ENCODE measurements at regions not wholly inside any gene's neighbourhood (a gene's known extent, or its start where the extent isn't known, plus 50 kb on each side); places are given as distances from the start of the nearest gene placed in this dataset.
"Not testable (repeated sequence)": the region's sequence is repeated elsewhere in the genome, so short reads cannot be mapped to it uniquely, and the experiment has no call there.

GRCh38 chr11:82184966-82185365, 548.7 kb downstream of the FAM181B start:
- Histone ChIP-seq H3K9me3 (ENCODE audit: control insufficient read depth in 1 of 2, insufficient read depth in 1 of 2, low read length in 2 of 2) (peaks cover 0 to 12% of the 10 kb centered on the region in 2 experiments), H3K4me3 (ENCODE audit: low read length) (no peak overlapping the region), H3K36me3 (ENCODE audit: insufficient read depth, low read length) (no peaks in the 10 kb centered on the region), H3K4me1 (ENCODE audit: insufficient read depth, low read length) (no peaks in the 10 kb centered on the region), H3K27ac (ENCODE audit: low read depth in 1 of 2, low read length in 2 of 2) (no peak overlapping the region), H3K27me3 (ENCODE audit: control insufficient read depth in 1 of 2, insufficient read depth in 2 of 2, low read length in 2 of 2) (no peaks in the 10 kb centered on the region)
- H3K27ac Mint-ChIP-seq: no peak overlapping the region
- ATAC-seq (ENCODE audit: poor library complexity) (no peak), DNase-seq (no peak)
- H3K4me1 Mint-ChIP-seq (ENCODE audit: low read depth): no peaks in the 10 kb centered on the region
- intact Hi-C loops (cut with DNase I, micrococcal nuclease): no loop called here
- POLR2A ChIA-PET: no interaction called here
- no peaks in the 10 kb centered on the region for H3K9me3 Mint-ChIP-seq
- H3K27me3 Mint-ChIP-seq: no peaks in the 10 kb centered on the region
- TF ChIP-seq CTCF (IDR thresholded peaks at IDR 0.05): no peak
- H3K36me3 Mint-ChIP-seq (ENCODE audit: low read depth): no peaks in the 10 kb centered on the region
- no peak overlapping the region for H3K4me3 Mint-ChIP-seq
- CTCF ChIA-PET: no interaction called here

GRCh38 chr11:82183346-82183745, 550.3 kb downstream of the FAM181B start:
- Histone ChIP-seq H3K27me3 (ENCODE audit: control insufficient read depth in 1 of 2, insufficient read depth in 2 of 2, low read length in 2 of 2) (no peaks in the 10 kb centered on the region), H3K27ac (ENCODE audit: low read depth in 1 of 2, low read length in 2 of 2) (no peak overlapping the region), H3K9me3 (ENCODE audit: control insufficient read depth in 1 of 2, insufficient read depth in 1 of 2, low read length in 2 of 2) (peaks cover 0 to 12% of the 10 kb centered on the region in 2 experiments), H3K4me1 (ENCODE audit: insufficient read depth, low read length) (no peaks in the 10 kb centered on the region), H3K36me3 (ENCODE audit: insufficient read depth, low read length) (no peaks in the 10 kb centered on the region), H3K4me3 (ENCODE audit: low read length) (no peak overlapping the region)
- POLR2A ChIA-PET: no interaction called here
- ATAC-seq (ENCODE audit: poor library complexity) (no peak), DNase-seq (no peak)
- Mint-ChIP-seq H3K27me3 (no peaks in the 10 kb centered on the region), H3K9me3 (no peaks in the 10 kb centered on the region), H3K4me1 (ENCODE audit: low read depth) (no peaks in the 10 kb centered on the region), H3K4me3 (no peak overlapping the region), H3K36me3 (ENCODE audit: low read depth) (no peaks in the 10 kb centered on the region), H3K27ac (no peak overlapping the region)
- TF ChIP-seq CTCF (IDR thresholded peaks at IDR 0.05): no peak
- intact Hi-C loops (cut with DNase I, micrococcal nuclease): no loop called here
- CTCF ChIA-PET: no interaction called here

GRCh38 chr11:82182697-82183096, 551.0 kb downstream of the FAM181B start:
- peaks cover 0 to 12% of the 10 kb centered on the region in 2 experiments for H3K9me3 ChIP-seq (ENCODE audit: control insufficient read depth in 1 of 2, insufficient read depth in 1 of 2, low read length in 2 of 2)
- CTCF ChIA-PET; H3K27me3 Mint-ChIP-seq; DNase-seq; H3K27me3 ChIP-seq (ENCODE audit: control insufficient read depth in 1 of 2, insufficient read depth in 2 of 2, low read length in 2 of 2); H3K36me3 Mint-ChIP-seq (ENCODE audit: low read depth); H3K4me3 Mint-ChIP-seq; POLR2A ChIA-PET; H3K4me1 Mint-ChIP-seq (ENCODE audit: low read depth); H3K27ac ChIP-seq (ENCODE audit: low read depth in 1 of 2, low read length in 2 of 2); H3K36me3 ChIP-seq (ENCODE audit: insufficient read depth, low read length); ATAC-seq (ENCODE audit: poor library complexity); H3K4me3 ChIP-seq (ENCODE audit: low read length); H3K27ac Mint-ChIP-seq; H3K9me3 Mint-ChIP-seq; H3K4me1 ChIP-seq (ENCODE audit: insufficient read depth, low read length); intact Hi-C loops (cut with DNase I, micrococcal nuclease): not testable (repeated sequence)

- H3K4me1 Mint-ChIP-seq (ENCODE audit: low read depth); H3K27me3 ChIP-seq (ENCODE audit: control insufficient read depth in 1 of 2, insufficient read depth in 2 of 2, low read length in 2 of 2); H3K36me3 Mint-ChIP-seq (ENCODE audit: low read depth); H3K4me1 ChIP-seq (ENCODE audit: insufficient read depth, low read length); H3K27ac Mint-ChIP-seq; CTCF ChIA-PET; ATAC-seq (ENCODE audit: poor library complexity); H3K9me3 Mint-ChIP-seq; H3K27me3 Mint-ChIP-seq; H3K27ac ChIP-seq (ENCODE audit: low read depth in 1 of 2, low read length in 2 of 2); intact Hi-C loops (cut with DNase I, micrococcal nuclease); H3K36me3 ChIP-seq (ENCODE audit: insufficient read depth, low read length); H3K4me3 ChIP-seq (ENCODE audit: low read length); POLR2A ChIA-PET; H3K4me3 Mint-ChIP-seq: not testable (repeated sequence)
- H3K9me3 ChIP-seq (ENCODE audit: control insufficient read depth in 1 of 2, insufficient read depth in 1 of 2, low read length in 2 of 2): peaks cover 0 to 12% of the 10 kb centered on the region in 2 experiments
- DNase-seq: peak in 1 of 14 experiments; percentile 0
These were observed 551.9 kb downstream of the FAM181B start for GRCh38 chr11:82181796-82182195.

All from CD4-positive, alpha-beta T cell (primary cell).